ENCODE measurements at regions not wholly inside any gene's neighbourhood (a gene's known extent, or its start where the extent isn't known, plus 50 kb on each side); places are given as distances from the start of the nearest gene placed in this dataset.
"Not testable (repeated sequence)": the region's sequence is repeated elsewhere in the genome, so short reads cannot be mapped to it uniquely, and the experiment has no call there.

GRCh38 chr5:13581914-13582313 is 362.6 kb downstream of the DNAH5 start:
- H3K27me3 ChIP-seq (ENCODE audit: control insufficient read depth, low read length): no peaks in the 10 kb centered on the region
- no peaks in the 10 kb centered on the region for H3K9me3 ChIP-seq (ENCODE audit: control insufficient read depth, insufficient read depth, low read length)
- H3K79me2 ChIP-seq (ENCODE audit: control insufficient read depth, low read length): no peaks in the 10 kb centered on the region
- no peaks in the 10 kb centered on the region for H3F3A ChIP-seq (ENCODE audit: control insufficient read depth, insufficient read depth)
- H3K4me1 ChIP-seq (ENCODE audit: control insufficient read depth, low read length): no peaks in the 10 kb centered on the region
- no peak overlapping the region for H3K4me2 ChIP-seq (ENCODE audit: low read length)
- H4K20me1 ChIP-seq (ENCODE audit: control insufficient read depth, insufficient read depth, low read depth, low read length): no peaks in the 10 kb centered on the region
- H3K27ac ChIP-seq (ENCODE audit: low read depth, low read length): no peak overlapping the region
- no peaks in the 10 kb centered on the region for H3K36me3 ChIP-seq (ENCODE audit: control insufficient read depth, low read length)
- no peaks in the 10 kb centered on the region for H3K9me2 ChIP-seq (replicated peaks; ENCODE audit: control insufficient read depth, low read length)
- no peak overlapping the region for H3K4me3 ChIP-seq (ENCODE audit: low read length)
- TF ChIP-seq CTCF (IDR thresholded peaks at IDR 0.05; ENCODE audit: low read depth, low read length, poor library complexity, severe bottlenecking) (no peak), EZH2phosphoT487 (IDR thresholded peaks at IDR 0.05; ENCODE audit: borderline replicate concordance, low read length) (no peak)

- H3K9me3 ChIP-seq (ENCODE audit: control insufficient read depth, insufficient read depth, low read length): no peaks in the 10 kb centered on the region
- no peaks in the 10 kb centered on the region for H3K79me2 ChIP-seq (ENCODE audit: control insufficient read depth, low read length)
- H3K36me3 ChIP-seq (ENCODE audit: control insufficient read depth, low read length): no peaks in the 10 kb centered on the region
- H3K27ac ChIP-seq (ENCODE audit: low read depth, low read length): no peak overlapping the region
- no peak overlapping the region for H3K4me3 ChIP-seq (ENCODE audit: low read length)
- H3K27me3 ChIP-seq (ENCODE audit: control insufficient read depth, low read length): no peaks in the 10 kb centered on the region
- no peaks in the 10 kb centered on the region for H3K4me1 ChIP-seq (ENCODE audit: control insufficient read depth, low read length)
- H3F3A ChIP-seq (ENCODE audit: control insufficient read depth, insufficient read depth): no peaks in the 10 kb centered on the region
- no peaks in the 10 kb centered on the region for H3K9me2 ChIP-seq (replicated peaks; ENCODE audit: control insufficient read depth, low read length)
- TF ChIP-seq CTCF (IDR thresholded peaks at IDR 0.05; ENCODE audit: low read depth, low read length, poor library complexity, severe bottlenecking): no peak
- no peaks in the 10 kb centered on the region for H4K20me1 ChIP-seq (ENCODE audit: control insufficient read depth, insufficient read depth, low read depth, low read length)
- H3K4me2 ChIP-seq (ENCODE audit: low read length): no peak overlapping the region
Observed at GRCh38 chr5:13581132-13581531, 363.4 kb downstream of the DNAH5 start.

- no peak overlapping the region for H3K27ac ChIP-seq (ENCODE audit: low read depth, low read length)
- H3K79me2 ChIP-seq (ENCODE audit: control insufficient read depth, low read length): no peaks in the 10 kb centered on the region
- no peak overlapping the region for H3K4me3 ChIP-seq (ENCODE audit: low read length)
- no peaks in the 10 kb centered on the region for H3F3A ChIP-seq (ENCODE audit: control insufficient read depth, insufficient read depth)
- no peak overlapping the region for H3K4me2 ChIP-seq (ENCODE audit: low read length)
- no peaks in the 10 kb centered on the region for H3K9me2 ChIP-seq (replicated peaks; ENCODE audit: control insufficient read depth, low read length)
- TF ChIP-seq CTCF (IDR thresholded peaks at IDR 0.05; ENCODE audit: low read depth, low read length, poor library complexity, severe bottlenecking) (no peak), EZH2phosphoT487 (IDR thresholded peaks at IDR 0.05; ENCODE audit: borderline replicate concordance, low read length) (no peak)
- no peaks in the 10 kb centered on the region for H3K4me1 ChIP-seq (ENCODE audit: control insufficient read depth, low read length)
- no peaks in the 10 kb centered on the region for H3K27me3 ChIP-seq (ENCODE audit: control insufficient read depth, low read length)
- H3K36me3 ChIP-seq (ENCODE audit: control insufficient read depth, low read length): no peaks in the 10 kb centered on the region
- H4K20me1 ChIP-seq (ENCODE audit: control insufficient read depth, insufficient read depth, low read depth, low read length): no peaks in the 10 kb centered on the region
- no peaks in the 10 kb centered on the region for H3K9me3 ChIP-seq (ENCODE audit: control insufficient read depth, insufficient read depth, low read length)
Observed at GRCh38 chr5:13580058-13580457, 364.4 kb downstream of the DNAH5 start.

DNA sequence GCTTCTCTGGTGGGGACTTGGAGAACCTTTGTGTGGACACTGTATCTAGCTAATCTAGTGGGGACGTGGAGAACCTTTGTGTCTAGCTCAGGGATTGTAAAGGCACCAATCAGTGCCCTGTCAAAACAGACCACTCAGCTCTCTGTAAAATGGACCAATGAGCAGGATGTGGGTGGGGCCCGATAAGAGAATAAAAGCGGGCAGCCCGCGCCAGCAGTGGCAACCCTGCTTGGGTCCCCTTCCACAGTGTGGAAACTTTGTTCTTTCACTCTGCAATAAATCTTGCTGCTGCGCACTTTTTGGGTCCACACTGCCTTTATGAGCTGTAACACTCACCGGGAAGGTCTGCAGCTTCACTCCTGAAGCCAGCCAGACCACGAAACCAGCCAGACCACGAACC is 365.4 kb downstream of the DNAH5 start:
- H3K4me1 ChIP-seq (ENCODE audit: control insufficient read depth, low read length); H3K4me3 ChIP-seq (ENCODE audit: low read length); H3K27me3 ChIP-seq (ENCODE audit: control insufficient read depth, low read length); H3K9me2 ChIP-seq (replicated peaks; ENCODE audit: control insufficient read depth, low read length); H3K36me3 ChIP-seq (ENCODE audit: control insufficient read depth, low read length); H3K4me2 ChIP-seq (ENCODE audit: low read length); H3K79me2 ChIP-seq (ENCODE audit: control insufficient read depth, low read length); H3F3A ChIP-seq (ENCODE audit: control insufficient read depth, insufficient read depth); H4K20me1 ChIP-seq (ENCODE audit: control insufficient read depth, insufficient read depth, low read depth, low read length); H3K27ac ChIP-seq (ENCODE audit: low read depth, low read length); H3K9me3 ChIP-seq (ENCODE audit: control insufficient read depth, insufficient read depth, low read length): not testable (repeated sequence)

- H3K4me2 ChIP-seq (ENCODE audit: low read length); H3K9me2 ChIP-seq (replicated peaks; ENCODE audit: control insufficient read depth, low read length); H3F3A ChIP-seq (ENCODE audit: control insufficient read depth, insufficient read depth); H3K27me3 ChIP-seq (ENCODE audit: control insufficient read depth, low read length); H3K36me3 ChIP-seq (ENCODE audit: control insufficient read depth, low read length); H3K9me3 ChIP-seq (ENCODE audit: control insufficient read depth, insufficient read depth, low read length); H3K4me1 ChIP-seq (ENCODE audit: control insufficient read depth, low read length); H3K27ac ChIP-seq (ENCODE audit: low read depth, low read length); H3K79me2 ChIP-seq (ENCODE audit: control insufficient read depth, low read length); H4K20me1 ChIP-seq (ENCODE audit: control insufficient read depth, insufficient read depth, low read depth, low read length); H3K4me3 ChIP-seq (ENCODE audit: low read length): not testable (repeated sequence)
Observed at GRCh38 chr5:13578311-13579039, 366.0 kb downstream of the DNAH5 start.

Data from DOHH2 (cell line).